Tibial nerve (tissue), 4 donors: ENCODE measurements at regions not wholly inside any gene's neighbourhood (a gene's known extent, or its start where the extent isn't known, plus 50 kb on each side); places are given as distances from the start of the nearest gene placed in this dataset.

Experiments used
- DNase-seq, 2 donors: peaks; one replicate each; pipeline ENCODE4 v3.0.0-alpha.2; 2019; ENCODE audit warnings: low spot score in 2 of 2
- H3K27ac ChIP-seq, 4 donors: fragments of 200-600 bp; sonication (generic) in 3 of 4; one replicate each; pipeline ENCODE4 v1.5.1; 2017 to 2019; ENCODE audit warnings: mild to moderate bottlenecking in 1 of 4
- H3K27me3 ChIP-seq, 2 donors: fragments of 200-600 bp; sonication (generic) in 1 of 2; one replicate each; pipeline versions ENCODE4 v1.5.1 to v1.6.0; 2017 to 2019
- H3K36me3 ChIP-seq, 3 donors: fragments of 200-600 bp; sonication (generic); one replicate each; pipeline ENCODE4 v1.5.1; 2018 to 2019
- H3K4me1 ChIP-seq, 4 donors: fragments of 200-600 bp; sonication (generic) in 3 of 4; one replicate each; pipeline ENCODE4 v1.5.1; 2017 to 2019
- H3K4me3 ChIP-seq, 4 donors: fragments of 200-600 bp; sonication (generic) in 3 of 4; one replicate each; pipeline ENCODE4 v1.5.1; 2017 to 2019; ENCODE audit warnings: mild to moderate bottlenecking in 1 of 4, moderate library complexity in 1 of 4
- H3K9me3 ChIP-seq, 4 donors: fragments of 200-600 bp; sonication (generic) in 3 of 4; one replicate each; pipeline ENCODE4 v1.5.1; 2017 to 2019
- EP300 ChIP-seq, 2 donors: sonication (generic); formaldehyde crosslinking; IDR thresholded peaks; one replicate each; pipeline ENCODE4 v1.6.1; 2017; ENCODE audit warnings: antibody characterized with exemption in 2 of 2, mild to moderate bottlenecking in 1 of 2
- POLR2A ChIP-seq, 2 donors: fragments of 450-650 bp; IDR thresholded peaks; one replicate each; pipeline ENCODE4 v1.6.1; 2017; ENCODE audit warnings: antibody characterized with exemption in 2 of 2, mild to moderate bottlenecking in 2 of 2, moderate library complexity in 2 of 2
- WGBS, 2 donors: methylation state at CpG; one replicate each; pipeline ENCODE4 v1.1.5; 2018; 5-methylcytosine and 5-hydroxymethylcytosine counted together
- TF ChIP-seq, protein P1 (sequence below), 5 experiments: fragments of 200-600 bp in 3 of 5; fragments of 450-650 bp in 2 of 5; sonication (generic) in 3 of 5; IDR thresholded peaks; one replicate each; pipeline ENCODE4 v1.5.1; 2016 to 2019; ENCODE audit warnings: antibody characterized with exemption in 5 of 5, mild to moderate bottlenecking in 3 of 5, moderate library complexity in 2 of 5

GRCh38 chr4:4603067-4603466 is 61.2 kb upstream of the STX18 start:
- DNase-seq, result no peak
- Histone ChIP-seq H3K4me1 (no peaks in the 10 kb centered on the region), H3K9me3 (no peaks in the 10 kb centered on the region), H3K27me3 (no peaks in the 10 kb centered on the region), H3K36me3 (no peaks in the 10 kb centered on the region), H3K27ac (no peak overlapping the region), H3K4me3 (no peak overlapping the region)
- WGBS, 2 donors, result 43 to 53% methylated on average over 4 of the region's 4 CpGs
- TF ChIP-seq POLR2A (IDR thresholded peaks at IDR 0.05) (no peak), EP300 (IDR thresholded peaks at IDR 0.05) (no peak)
- TF ChIP-seq, protein P1, sequence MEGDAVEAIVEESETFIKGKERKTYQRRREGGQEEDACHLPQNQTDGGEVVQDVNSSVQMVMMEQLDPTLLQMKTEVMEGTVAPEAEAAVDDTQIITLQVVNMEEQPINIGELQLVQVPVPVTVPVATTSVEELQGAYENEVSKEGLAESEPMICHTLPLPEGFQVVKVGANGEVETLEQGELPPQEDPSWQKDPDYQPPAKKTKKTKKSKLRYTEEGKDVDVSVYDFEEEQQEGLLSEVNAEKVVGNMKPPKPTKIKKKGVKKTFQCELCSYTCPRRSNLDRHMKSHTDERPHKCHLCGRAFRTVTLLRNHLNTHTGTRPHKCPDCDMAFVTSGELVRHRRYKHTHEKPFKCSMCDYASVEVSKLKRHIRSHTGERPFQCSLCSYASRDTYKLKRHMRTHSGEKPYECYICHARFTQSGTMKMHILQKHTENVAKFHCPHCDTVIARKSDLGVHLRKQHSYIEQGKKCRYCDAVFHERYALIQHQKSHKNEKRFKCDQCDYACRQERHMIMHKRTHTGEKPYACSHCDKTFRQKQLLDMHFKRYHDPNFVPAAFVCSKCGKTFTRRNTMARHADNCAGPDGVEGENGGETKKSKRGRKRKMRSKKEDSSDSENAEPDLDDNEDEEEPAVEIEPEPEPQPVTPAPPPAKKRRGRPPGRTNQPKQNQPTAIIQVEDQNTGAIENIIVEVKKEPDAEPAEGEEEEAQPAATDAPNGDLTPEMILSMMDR (IDR thresholded peaks at IDR 0.05), result no peak

GRCh38 chr4:4602468-4602867 is 60.6 kb upstream of the STX18 start:
- no peaks in the 10 kb centered on the region for H3K4me1 ChIP-seq
- 63 to 74% methylated on average over 2 of the region's 2 CpGs for WGBS, 2 donors
- TF ChIP-seq, protein P1 (IDR thresholded peaks at IDR 0.05), result no peak
- TF ChIP-seq EP300 (IDR thresholded peaks at IDR 0.05) (no peak), POLR2A (IDR thresholded peaks at IDR 0.05) (no peak)

DNA sequence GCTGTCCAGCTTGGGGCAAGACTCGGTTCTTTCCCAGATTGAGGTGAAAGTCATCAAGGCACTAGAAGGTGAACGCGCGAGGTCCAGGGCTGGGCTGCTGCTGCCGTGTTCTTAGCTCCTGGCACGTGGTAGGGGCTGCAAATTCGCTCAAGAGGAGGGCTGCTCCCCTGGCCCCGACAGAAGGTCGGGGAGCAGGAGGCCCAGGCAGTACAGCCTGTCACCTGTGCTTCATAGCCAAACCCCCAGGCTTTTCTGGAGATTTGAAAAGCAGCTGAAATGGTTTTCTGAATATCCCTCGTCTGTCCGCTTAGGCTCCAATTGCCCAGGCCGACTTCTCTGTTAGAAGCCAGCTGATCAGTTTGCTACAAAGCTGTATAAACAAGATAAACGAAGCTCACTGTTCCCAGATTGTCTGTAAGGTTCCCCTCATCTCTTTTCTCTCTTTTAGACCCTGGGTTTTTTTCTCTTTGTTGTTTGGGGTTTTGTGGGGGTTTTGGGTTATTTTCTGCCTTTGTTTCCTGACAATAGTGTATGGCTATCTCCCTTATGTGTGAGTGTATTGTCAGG is 60.0 kb upstream of the STX18 start:
- no peak for DNase-seq
- no peaks in the 10 kb centered on the region for H3K27me3 ChIP-seq
- 84 to 88% methylated on average over 13 of the region's 13 CpGs for WGBS, 2 donors

More at GRCh38 chr4:4602468-4602867, 60.6 kb upstream of the STX18 start:
- Histone ChIP-seq H3K36me3 (no peaks in the 10 kb centered on the region), H3K27me3 (no peaks in the 10 kb centered on the region), H3K4me3 (no peak overlapping the region), H3K9me3 (no peaks in the 10 kb centered on the region), H3K27ac (no peak overlapping the region)
- DNase-seq, result no peak

GRCh38 chr4:4599481-4600275 is 57.8 kb upstream of the STX18 start:
- no peak overlapping the region for H3K4me3 ChIP-seq
- no peak for DNase-seq
- peaks cover 0 to 11% (median 0%) of the 10 kb centered on the region in 4 donors for H3K9me3 ChIP-seq
- H3K27ac ChIP-seq, result no peak overlapping the region
- TF ChIP-seq, protein P1 (IDR thresholded peaks at IDR 0.05), result no peak
- TF ChIP-seq POLR2A (IDR thresholded peaks at IDR 0.05), result no peak
- no peak for TF ChIP-seq EP300 (IDR thresholded peaks at IDR 0.05)
- no peaks in the 10 kb centered on the region for H3K4me1 ChIP-seq
- WGBS, 2 donors, result 70% methylated on average over 8 of the region's 8 CpGs
- H3K36me3 ChIP-seq, result peaks cover 0 to 15% (median 0%) of the 10 kb centered on the region in 3 donors
- H3K27me3 ChIP-seq, result no peaks in the 10 kb centered on the region

More for the DNA sequence above, 60.0 kb upstream of the STX18 start:
- Histone ChIP-seq H3K4me3 (no peak overlapping the region), H3K9me3 (no peaks in the 10 kb centered on the region), H3K27ac (no peak overlapping the region), H3K36me3 (no peaks in the 10 kb centered on the region), H3K4me1 (no peaks in the 10 kb centered on the region)
- TF ChIP-seq POLR2A (IDR thresholded peaks at IDR 0.05) (no peak), EP300 (IDR thresholded peaks at IDR 0.05) (no peak)
- TF ChIP-seq, protein P1 (IDR thresholded peaks at IDR 0.05), result no peak

DNA sequence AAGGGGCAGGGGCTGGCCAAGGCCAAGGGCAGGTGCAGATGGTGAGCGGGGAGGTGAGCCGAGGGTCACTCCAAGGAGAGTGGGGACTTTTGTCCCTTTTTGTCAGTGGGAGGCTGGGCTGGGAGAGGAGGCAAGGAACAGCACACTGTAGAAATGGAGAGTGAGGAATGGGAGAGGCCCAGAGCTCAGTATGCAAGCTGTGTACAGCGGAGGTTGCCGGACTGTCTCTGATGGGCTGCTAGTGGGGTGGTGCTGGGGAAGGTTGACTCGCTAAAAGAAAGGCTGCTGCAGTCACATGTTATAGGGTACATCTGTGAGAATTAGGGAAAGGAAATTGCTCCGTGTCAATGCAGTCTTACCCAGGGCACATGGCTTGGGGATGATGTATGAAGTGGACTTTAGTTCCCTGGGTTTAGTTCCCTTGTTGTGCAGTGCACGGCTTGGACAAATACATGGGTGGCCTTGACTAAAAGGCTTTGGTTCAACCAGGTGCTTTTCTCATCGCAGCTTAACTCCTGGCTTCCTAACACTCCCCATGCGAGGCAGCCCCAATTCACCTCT is 57.1 kb upstream of the STX18 start:
- Histone ChIP-seq H3K36me3 (peaks cover 0 to 15% (median 0%) of the 10 kb centered on the region in 3 donors), H3K4me1 (no peaks in the 10 kb centered on the region), H3K27me3 (no peaks in the 10 kb centered on the region), H3K4me3 (no peak overlapping the region), H3K27ac (no peak overlapping the region), H3K9me3 (peaks cover 0 to 16% (median 0%) of the 10 kb centered on the region in 4 donors)
- no peak for DNase-seq
- WGBS, 2 donors, result 74 to 78% methylated on average over 9 of the region's 9 CpGs
- TF ChIP-seq, protein P1 (IDR thresholded peaks at IDR 0.05), result no peak
- TF ChIP-seq EP300 (IDR thresholded peaks at IDR 0.05) (no peak), POLR2A (IDR thresholded peaks at IDR 0.05) (no peak)
